ENCODE measurements at regions not wholly inside any gene's neighbourhood (a gene's known extent, or its start where the extent isn't known, plus 50 kb on each side); places are given as distances from the start of the nearest gene placed in this dataset.

DNA sequence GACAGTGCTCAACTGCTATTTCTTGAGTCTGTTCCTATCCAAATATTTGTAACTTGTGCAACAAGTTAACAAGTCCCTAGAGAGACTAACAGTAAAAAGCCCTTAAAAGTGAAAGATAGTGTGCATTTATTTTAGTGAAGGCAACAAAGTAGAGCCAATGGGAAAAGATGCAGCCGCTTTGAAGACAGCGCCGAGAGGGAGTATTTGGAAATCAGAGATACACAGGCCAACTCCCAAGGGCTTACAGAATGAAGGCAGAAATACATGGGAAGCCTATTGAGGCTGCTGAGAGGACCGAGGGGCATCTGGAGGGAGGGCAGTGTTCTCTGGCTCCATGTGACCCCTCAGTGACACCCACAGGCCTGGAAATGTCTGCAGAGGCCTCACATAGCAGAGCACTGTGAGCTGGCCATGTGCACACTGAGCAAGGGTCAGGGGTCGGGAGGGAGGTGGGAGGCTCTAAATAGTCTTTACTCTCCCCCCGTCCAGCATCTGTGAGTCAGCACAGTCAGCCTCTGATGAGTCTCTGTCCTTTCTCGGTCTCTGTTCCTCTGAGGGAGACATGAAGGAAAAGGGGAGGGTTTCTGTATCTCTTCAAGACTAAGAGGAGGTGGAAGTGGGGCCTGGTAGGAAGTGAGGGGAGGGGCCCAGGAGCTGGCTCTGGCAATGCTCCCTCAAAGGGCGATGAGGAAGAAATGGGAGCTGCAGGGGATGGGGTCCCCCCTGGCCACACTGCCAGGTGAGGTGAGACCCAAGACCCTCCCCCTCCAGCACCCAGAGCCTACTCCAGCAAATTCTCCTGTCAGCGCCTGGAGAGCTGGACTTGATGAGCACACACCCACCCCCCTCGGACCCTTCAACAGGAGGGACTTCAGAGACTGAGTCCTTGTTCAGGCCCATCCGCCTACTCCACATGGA lies 133.6 kb downstream of the SP3 start:
- H3K27ac Mint-ChIP-seq = no peak overlapping the region
- DNase-seq (ENCODE audit: low spot score) = no peak
- peaks cover 7% of the 10 kb centered on the region; the same call in 1 of the 2 replicates for H3K36me3 Mint-ChIP-seq
- CTCF ChIA-PET = no interaction called here
- H3K4me1 Mint-ChIP-seq = 0 out of 2 replicates have a peak, but pooled peaks cover 3% of the 10 kb centered on the region
- H3K9me3 Mint-ChIP-seq = peaks cover 16% of the 10 kb centered on the region
- no peaks in the 10 kb centered on the region for H3K27me3 Mint-ChIP-seq (ENCODE audit: low read depth)
- no peak; the same call in 1 of the 2 replicates for ATAC-seq
- TF ChIP-seq FOXJ3 (CRISPR knock-in tag; IDR thresholded peaks at IDR 0.05; ENCODE audit: borderline replicate concordance) = no peak
- TF ChIP-seq JAZF1 (CRISPR knock-in tag; IDR thresholded peaks at IDR 0.05) = no peak
- TF ChIP-seq RELA (CRISPR knock-in tag; IDR thresholded peaks at IDR 0.05; ENCODE audit: borderline replicate concordance) = no peak
- TF ChIP-seq, protein P1, sequence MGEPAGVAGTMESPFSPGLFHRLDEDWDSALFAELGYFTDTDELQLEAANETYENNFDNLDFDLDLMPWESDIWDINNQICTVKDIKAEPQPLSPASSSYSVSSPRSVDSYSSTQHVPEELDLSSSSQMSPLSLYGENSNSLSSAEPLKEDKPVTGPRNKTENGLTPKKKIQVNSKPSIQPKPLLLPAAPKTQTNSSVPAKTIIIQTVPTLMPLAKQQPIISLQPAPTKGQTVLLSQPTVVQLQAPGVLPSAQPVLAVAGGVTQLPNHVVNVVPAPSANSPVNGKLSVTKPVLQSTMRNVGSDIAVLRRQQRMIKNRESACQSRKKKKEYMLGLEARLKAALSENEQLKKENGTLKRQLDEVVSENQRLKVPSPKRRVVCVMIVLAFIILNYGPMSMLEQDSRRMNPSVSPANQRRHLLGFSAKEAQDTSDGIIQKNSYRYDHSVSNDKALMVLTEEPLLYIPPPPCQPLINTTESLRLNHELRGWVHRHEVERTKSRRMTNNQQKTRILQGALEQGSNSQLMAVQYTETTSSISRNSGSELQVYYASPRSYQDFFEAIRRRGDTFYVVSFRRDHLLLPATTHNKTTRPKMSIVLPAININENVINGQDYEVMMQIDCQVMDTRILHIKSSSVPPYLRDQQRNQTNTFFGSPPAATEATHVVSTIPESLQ (CRISPR knock-in tag; IDR thresholded peaks at IDR 0.05) = no peak
- TF ChIP-seq ATF1 (CRISPR knock-in tag; IDR thresholded peaks at IDR 0.05) = no peak
- no peak for TF ChIP-seq ZNF263 (CRISPR knock-in tag; IDR thresholded peaks at IDR 0.05; ENCODE audit: low read depth)
- no peak for TF ChIP-seq ZNF396 (CRISPR knock-in tag; IDR thresholded peaks at IDR 0.05; ENCODE audit: borderline replicate concordance)
- no peak for TF ChIP-seq ELF4 (CRISPR knock-in tag; IDR thresholded peaks at IDR 0.05; ENCODE audit: low read depth)
- TF ChIP-seq, protein P2, sequence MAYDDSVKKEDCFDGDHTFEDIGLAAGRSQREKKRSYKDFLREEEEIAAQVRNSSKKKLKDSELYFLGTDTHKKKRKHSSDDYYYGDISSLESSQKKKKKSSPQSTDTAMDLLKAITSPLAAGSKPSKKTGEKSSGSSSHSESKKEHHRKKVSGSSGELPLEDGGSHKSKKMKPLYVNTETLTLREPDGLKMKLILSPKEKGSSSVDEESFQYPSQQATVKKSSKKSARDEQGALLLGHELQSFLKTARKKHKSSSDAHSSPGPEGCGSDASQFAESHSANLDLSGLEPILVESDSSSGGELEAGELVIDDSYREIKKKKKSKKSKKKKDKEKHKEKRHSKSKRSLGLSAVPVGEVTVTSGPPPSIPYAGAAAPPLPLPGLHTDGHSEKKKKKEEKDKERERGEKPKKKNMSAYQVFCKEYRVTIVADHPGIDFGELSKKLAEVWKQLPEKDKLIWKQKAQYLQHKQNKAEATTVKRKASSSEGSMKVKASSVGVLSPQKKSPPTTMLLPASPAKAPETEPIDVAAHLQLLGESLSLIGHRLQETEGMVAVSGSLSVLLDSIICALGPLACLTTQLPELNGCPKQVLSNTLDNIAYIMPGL (CRISPR knock-in tag; IDR thresholded peaks at IDR 0.05) = no peak
- no peak for TF ChIP-seq SP1 (CRISPR knock-in tag; conservative IDR thresholded peaks at IDR 0.05)
- no peak for TF ChIP-seq ZNF671 (CRISPR knock-in tag; IDR thresholded peaks at IDR 0.05)
- TF ChIP-seq NFYB (CRISPR knock-in tag; conservative IDR thresholded peaks at IDR 0.05; ENCODE audit: low read depth) = no peak
- TF ChIP-seq ZNF232 (CRISPR knock-in tag; IDR thresholded peaks at IDR 0.05) = no peak
- TF ChIP-seq, protein P3, sequence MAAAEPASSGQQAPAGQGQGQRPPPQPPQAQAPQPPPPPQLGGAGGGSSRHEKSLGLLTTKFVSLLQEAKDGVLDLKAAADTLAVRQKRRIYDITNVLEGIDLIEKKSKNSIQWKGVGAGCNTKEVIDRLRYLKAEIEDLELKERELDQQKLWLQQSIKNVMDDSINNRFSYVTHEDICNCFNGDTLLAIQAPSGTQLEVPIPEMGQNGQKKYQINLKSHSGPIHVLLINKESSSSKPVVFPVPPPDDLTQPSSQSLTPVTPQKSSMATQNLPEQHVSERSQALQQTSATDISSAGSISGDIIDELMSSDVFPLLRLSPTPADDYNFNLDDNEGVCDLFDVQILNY (CRISPR knock-in tag; IDR thresholded peaks at IDR 0.05) = no peak
- TF ChIP-seq GABPB1 (CRISPR knock-in tag; IDR thresholded peaks at IDR 0.05) = no peak
- TF ChIP-seq NR1H2 (CRISPR knock-in tag; IDR thresholded peaks at IDR 0.05) = no peak
- TF ChIP-seq ZNF219 (CRISPR knock-in tag; IDR thresholded peaks at IDR 0.05; ENCODE audit: borderline replicate concordance) = no peak
- TF ChIP-seq, protein P4, sequence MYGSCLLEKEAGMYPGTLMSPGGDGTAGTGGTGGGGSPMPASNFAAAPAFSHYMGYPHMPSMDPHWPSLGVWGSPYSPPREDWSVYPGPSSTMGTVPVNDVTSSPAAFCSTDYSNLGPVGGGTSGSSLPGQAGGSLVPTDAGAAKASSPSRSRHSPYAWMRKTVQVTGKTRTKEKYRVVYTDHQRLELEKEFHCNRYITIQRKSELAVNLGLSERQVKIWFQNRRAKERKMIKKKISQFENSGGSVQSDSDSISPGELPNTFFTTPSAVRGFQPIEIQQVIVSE (CRISPR knock-in tag; IDR thresholded peaks at IDR 0.05; ENCODE audit: borderline replicate concordance) = no peak
- TF ChIP-seq ZNF416 (CRISPR knock-in tag; IDR thresholded peaks at IDR 0.05) = no peak
- POLR2A ChIA-PET = interaction anchor here (0.6 kb wide), 1 partner anchor 24 kb away, joined by 5 read pairs; no protein-coding TSS in a partner anchor
- no peak overlapping the region for H3K4me3 Mint-ChIP-seq

DNA sequence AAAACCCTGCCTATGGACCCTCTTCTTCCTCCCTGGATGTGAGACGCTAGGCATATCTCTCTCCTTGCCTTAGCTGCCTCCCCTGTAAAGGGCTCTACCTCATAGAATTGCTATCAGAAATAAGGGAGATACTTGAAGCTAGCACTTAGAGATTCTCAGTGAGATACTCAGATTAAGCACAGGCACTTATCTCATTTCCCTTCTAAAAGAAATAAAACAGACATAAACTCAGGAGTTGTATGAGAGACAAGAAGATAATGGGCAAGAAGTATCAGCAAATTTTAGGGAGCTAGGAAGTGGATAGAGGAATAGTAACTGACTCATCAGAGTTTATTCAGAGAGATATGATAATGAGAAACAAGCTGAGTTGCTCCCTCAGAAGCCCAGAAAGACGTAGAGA lies 131.0 kb downstream of the SP3 start:
- peaks cover 21% of the 10 kb centered on the region for H3K9me3 Mint-ChIP-seq
- POLR2A ChIA-PET = no interaction called here
- H3K4me1 Mint-ChIP-seq = 0 out of 2 replicates have a peak, but pooled peaks cover 3% of the 10 kb centered on the region
- no peak for TF ChIP-seq ESRRA (CRISPR knock-in tag; IDR thresholded peaks at IDR 0.05; ENCODE audit: borderline replicate concordance)
- TF ChIP-seq, protein P5, sequence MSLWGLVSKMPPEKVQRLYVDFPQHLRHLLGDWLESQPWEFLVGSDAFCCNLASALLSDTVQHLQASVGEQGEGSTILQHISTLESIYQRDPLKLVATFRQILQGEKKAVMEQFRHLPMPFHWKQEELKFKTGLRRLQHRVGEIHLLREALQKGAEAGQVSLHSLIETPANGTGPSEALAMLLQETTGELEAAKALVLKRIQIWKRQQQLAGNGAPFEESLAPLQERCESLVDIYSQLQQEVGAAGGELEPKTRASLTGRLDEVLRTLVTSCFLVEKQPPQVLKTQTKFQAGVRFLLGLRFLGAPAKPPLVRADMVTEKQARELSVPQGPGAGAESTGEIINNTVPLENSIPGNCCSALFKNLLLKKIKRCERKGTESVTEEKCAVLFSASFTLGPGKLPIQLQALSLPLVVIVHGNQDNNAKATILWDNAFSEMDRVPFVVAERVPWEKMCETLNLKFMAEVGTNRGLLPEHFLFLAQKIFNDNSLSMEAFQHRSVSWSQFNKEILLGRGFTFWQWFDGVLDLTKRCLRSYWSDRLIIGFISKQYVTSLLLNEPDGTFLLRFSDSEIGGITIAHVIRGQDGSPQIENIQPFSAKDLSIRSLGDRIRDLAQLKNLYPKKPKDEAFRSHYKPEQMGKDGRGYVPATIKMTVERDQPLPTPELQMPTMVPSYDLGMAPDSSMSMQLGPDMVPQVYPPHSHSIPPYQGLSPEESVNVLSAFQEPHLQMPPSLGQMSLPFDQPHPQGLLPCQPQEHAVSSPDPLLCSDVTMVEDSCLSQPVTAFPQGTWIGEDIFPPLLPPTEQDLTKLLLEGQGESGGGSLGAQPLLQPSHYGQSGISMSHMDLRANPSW (CRISPR knock-in tag; conservative IDR thresholded peaks at IDR 0.05; ENCODE audit: low read depth) = no peak
- no peak for TF ChIP-seq FOXK1 (CRISPR knock-in tag; IDR thresholded peaks at IDR 0.05)
- TF ChIP-seq TCF7 (CRISPR knock-in tag; IDR thresholded peaks at IDR 0.05; ENCODE audit: low read depth) = no peak
- TF ChIP-seq HMGA2 (CRISPR knock-in tag; IDR thresholded peaks at IDR 0.05) = no peak
- TF ChIP-seq, protein P3 (CRISPR knock-in tag; IDR thresholded peaks at IDR 0.05) = no peak

More for the DNA sequence above, 131.0 kb downstream of the SP3 start:
- Mint-ChIP-seq H3K36me3 (peaks cover 7% of the 10 kb centered on the region; the same call in 1 of the 2 replicates), H3K27ac (no peak overlapping the region), H3K4me3 (no peak overlapping the region), H3K27me3 (ENCODE audit: low read depth) (no peaks in the 10 kb centered on the region)
- no peak for DNase-seq (ENCODE audit: low spot score)
- CTCF ChIA-PET = interaction anchor here (0.9 kb wide), 1 partner anchor 266 kb away, joined by 3 read pairs; no protein-coding TSS in a partner anchor
- ATAC-seq = no peak

All from WTC11 (cell line).